Activated naive CD4-positive, alpha-beta T cell (primary cell): ENCODE measurements at regions not wholly inside any gene's neighbourhood (a gene's known extent, or its start where the extent isn't known, plus 50 kb on each side); places are given as distances from the start of the nearest gene placed in this dataset.
"Not testable (repeated sequence)": the region's sequence is repeated elsewhere in the genome, so short reads cannot be mapped to it uniquely, and the experiment has no call there.

Source experiments
- DNase-seq, 4 experiments: peaks; one replicate each; lab custom pipeline; 2025; lab: John Stamatoyannopoulos, UW

- DNase-seq = no peak
Observed at GRCh38 chr5:2863133-2863532, 111.7 kb upstream of the IRX2 start.

GRCh38 chr5:2862176-2862575, 110.7 kb upstream of the IRX2 start:
- DNase-seq = not testable (repeated sequence)

GRCh38 chr5:2861605-2862004, 110.1 kb upstream of the IRX2 start:
- DNase-seq = no peak

GRCh38 chr5:2860101-2860500, 108.6 kb upstream of the IRX2 start:
- no peak for DNase-seq

- no peak for DNase-seq
Observed at GRCh38 chr5:2857837-2858236, 106.4 kb upstream of the IRX2 start.

GRCh38 chr5:2856206-2856605, 104.7 kb upstream of the IRX2 start:
- no peak for DNase-seq

- DNase-seq = no peak
Observed at GRCh38 chr5:2852446-2852845, 101.0 kb upstream of the IRX2 start.

GRCh38 chr5:2851895-2852294, 100.4 kb upstream of the IRX2 start:
- DNase-seq = no peak

- DNase-seq = no peak
Observed at GRCh38 chr5:2849429-2849828, 98.0 kb upstream of the IRX2 start.

- DNase-seq = no peak
Observed at GRCh38 chr5:2848619-2849018, 97.1 kb upstream of the IRX2 start.

GRCh38 chr5:2847608-2848007, 96.1 kb upstream of the IRX2 start:
- DNase-seq = no peak

- DNase-seq = no peak
Observed at GRCh38 chr5:2841208-2841607, 89.7 kb upstream of the IRX2 start.

GRCh38 chr5:2840372-2840915, 89.0 kb upstream of the IRX2 start:
- DNase-seq = no peak

GRCh38 chr5:2836133-2836532, 84.7 kb upstream of the IRX2 start:
- DNase-seq = no peak

GRCh38 chr5:2833556-2833955, 82.1 kb upstream of the IRX2 start:
- no peak for DNase-seq

- no peak for DNase-seq
Observed at GRCh38 chr5:2832394-2832793, 80.9 kb upstream of the IRX2 start.

GRCh38 chr5:2829239-2829638, 77.8 kb upstream of the IRX2 start:
- no peak for DNase-seq

GRCh38 chr5:2818936-2819335, 67.5 kb upstream of the IRX2 start:
- no peak for DNase-seq

- no peak for DNase-seq
Observed at GRCh38 chr5:2817031-2817603, 65.6 kb upstream of the IRX2 start.

GRCh38 chr5:2813678-2814077, 62.2 kb upstream of the IRX2 start:
- DNase-seq = no peak

- DNase-seq = no peak
Observed at GRCh38 chr5:2810644-2811043, 59.2 kb upstream of the IRX2 start.

GRCh38 chr5:2807244-2807643, 55.8 kb upstream of the IRX2 start:
- not testable (repeated sequence) for DNase-seq

- DNase-seq = no peak
Observed at GRCh38 chr5:2806176-2806575, 54.7 kb upstream of the IRX2 start.

GRCh38 chr5:2805080-2805479, 53.6 kb upstream of the IRX2 start:
- no peak for DNase-seq
